Vagina (tissue), 2 donors: ENCODE measurements at regions not wholly inside any gene's neighbourhood (a gene's known extent, or its start where the extent isn't known, plus 50 kb on each side); places are given as distances from the start of the nearest gene placed in this dataset.

Experiments
- POLR2A ChIP-seq, 2 donors: fragments of 450-650 bp; IDR thresholded peaks; one replicate each; pipeline ENCODE4 v1.6.1; 2017; ENCODE audit warnings: antibody characterized with exemption in 2 of 2, mild to moderate bottlenecking in 2 of 2, moderate library complexity in 2 of 2
- TF ChIP-seq, protein P1 (sequence below), 3 experiments: fragments of 450-650 bp in 2 of 3; fragments of 200-600 bp in 1 of 3; sonication (generic) in 1 of 3; IDR thresholded peaks; one replicate each; pipeline ENCODE4 v1.5.1; 2017 to 2019; ENCODE audit warnings: antibody characterized with exemption in 3 of 3, mild to moderate bottlenecking in 2 of 3, moderate library complexity in 2 of 3

DNA sequence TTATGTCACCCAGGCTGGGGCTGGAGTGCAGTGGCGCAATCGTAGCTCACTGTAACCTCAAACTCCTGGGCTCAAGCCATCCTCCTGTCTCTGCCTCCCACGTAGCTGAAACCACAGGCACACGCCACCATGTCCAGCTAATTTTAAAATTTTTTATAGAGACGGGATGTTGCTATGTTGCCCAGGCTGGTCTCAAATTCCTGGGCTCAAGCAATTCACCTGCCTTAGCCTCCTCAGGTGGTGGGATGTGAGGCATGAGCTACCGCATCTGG, 123.2 kb upstream of the PARD3 start:
- no peak for TF ChIP-seq POLR2A (IDR thresholded peaks at IDR 0.05)
- TF ChIP-seq, protein P1, sequence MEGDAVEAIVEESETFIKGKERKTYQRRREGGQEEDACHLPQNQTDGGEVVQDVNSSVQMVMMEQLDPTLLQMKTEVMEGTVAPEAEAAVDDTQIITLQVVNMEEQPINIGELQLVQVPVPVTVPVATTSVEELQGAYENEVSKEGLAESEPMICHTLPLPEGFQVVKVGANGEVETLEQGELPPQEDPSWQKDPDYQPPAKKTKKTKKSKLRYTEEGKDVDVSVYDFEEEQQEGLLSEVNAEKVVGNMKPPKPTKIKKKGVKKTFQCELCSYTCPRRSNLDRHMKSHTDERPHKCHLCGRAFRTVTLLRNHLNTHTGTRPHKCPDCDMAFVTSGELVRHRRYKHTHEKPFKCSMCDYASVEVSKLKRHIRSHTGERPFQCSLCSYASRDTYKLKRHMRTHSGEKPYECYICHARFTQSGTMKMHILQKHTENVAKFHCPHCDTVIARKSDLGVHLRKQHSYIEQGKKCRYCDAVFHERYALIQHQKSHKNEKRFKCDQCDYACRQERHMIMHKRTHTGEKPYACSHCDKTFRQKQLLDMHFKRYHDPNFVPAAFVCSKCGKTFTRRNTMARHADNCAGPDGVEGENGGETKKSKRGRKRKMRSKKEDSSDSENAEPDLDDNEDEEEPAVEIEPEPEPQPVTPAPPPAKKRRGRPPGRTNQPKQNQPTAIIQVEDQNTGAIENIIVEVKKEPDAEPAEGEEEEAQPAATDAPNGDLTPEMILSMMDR (IDR thresholded peaks at IDR 0.05): no peak
